LNCaP clone FGC (cell line): ENCODE measurements at regions not wholly inside any gene's neighbourhood (a gene's known extent, or its start where the extent isn't known, plus 50 kb on each side); places are given as distances from the start of the nearest gene placed in this dataset.

Source experiments
- DNase-seq: peaks from one replicate; pipeline ENCODE4 v3.0.0-alpha.2; 2011; ENCODE audit warnings: low read depth
- H3K4me3 ChIP-seq: 2 replicates; pipeline ENCODE4 v1.5.1; 2011; ENCODE audit warnings: mild to moderate bottlenecking, low read depth, low read length, control low read depth
- TF ChIP-seq, protein P1 (sequence below): IDR thresholded peaks from 2 replicates; pipeline ENCODE4 v1.5.1; 2012; ENCODE audit warnings: mild to moderate bottlenecking; ENCODE audit not compliant: control insufficient read depth, insufficient read depth; ENCODE audit errors: extremely low read depth

DNA sequence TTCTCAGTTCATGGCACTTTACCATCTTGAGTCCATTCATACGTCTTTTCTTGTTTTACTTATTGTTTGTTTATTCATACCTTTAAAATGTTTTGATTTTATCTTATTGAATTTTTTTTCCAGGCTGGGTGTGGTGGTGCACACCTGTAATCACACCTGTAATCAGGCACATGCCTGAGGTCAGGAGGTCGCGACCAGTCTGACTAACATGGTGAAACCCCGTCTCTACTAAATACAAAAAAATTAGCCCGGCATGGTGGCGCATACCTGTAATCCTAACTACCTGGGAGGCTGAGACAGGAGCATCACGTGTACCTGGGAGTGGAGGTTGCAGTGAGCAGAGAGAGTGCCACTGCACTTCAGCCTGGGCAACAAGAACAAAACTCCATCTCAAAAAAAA lies 104.1 kb upstream of the MROH9 start:
- DNase-seq, result no peak
- TF ChIP-seq, protein P1, sequence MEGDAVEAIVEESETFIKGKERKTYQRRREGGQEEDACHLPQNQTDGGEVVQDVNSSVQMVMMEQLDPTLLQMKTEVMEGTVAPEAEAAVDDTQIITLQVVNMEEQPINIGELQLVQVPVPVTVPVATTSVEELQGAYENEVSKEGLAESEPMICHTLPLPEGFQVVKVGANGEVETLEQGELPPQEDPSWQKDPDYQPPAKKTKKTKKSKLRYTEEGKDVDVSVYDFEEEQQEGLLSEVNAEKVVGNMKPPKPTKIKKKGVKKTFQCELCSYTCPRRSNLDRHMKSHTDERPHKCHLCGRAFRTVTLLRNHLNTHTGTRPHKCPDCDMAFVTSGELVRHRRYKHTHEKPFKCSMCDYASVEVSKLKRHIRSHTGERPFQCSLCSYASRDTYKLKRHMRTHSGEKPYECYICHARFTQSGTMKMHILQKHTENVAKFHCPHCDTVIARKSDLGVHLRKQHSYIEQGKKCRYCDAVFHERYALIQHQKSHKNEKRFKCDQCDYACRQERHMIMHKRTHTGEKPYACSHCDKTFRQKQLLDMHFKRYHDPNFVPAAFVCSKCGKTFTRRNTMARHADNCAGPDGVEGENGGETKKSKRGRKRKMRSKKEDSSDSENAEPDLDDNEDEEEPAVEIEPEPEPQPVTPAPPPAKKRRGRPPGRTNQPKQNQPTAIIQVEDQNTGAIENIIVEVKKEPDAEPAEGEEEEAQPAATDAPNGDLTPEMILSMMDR, result no peak
- H3K4me3 ChIP-seq, result no peak overlapping the region

DNA sequence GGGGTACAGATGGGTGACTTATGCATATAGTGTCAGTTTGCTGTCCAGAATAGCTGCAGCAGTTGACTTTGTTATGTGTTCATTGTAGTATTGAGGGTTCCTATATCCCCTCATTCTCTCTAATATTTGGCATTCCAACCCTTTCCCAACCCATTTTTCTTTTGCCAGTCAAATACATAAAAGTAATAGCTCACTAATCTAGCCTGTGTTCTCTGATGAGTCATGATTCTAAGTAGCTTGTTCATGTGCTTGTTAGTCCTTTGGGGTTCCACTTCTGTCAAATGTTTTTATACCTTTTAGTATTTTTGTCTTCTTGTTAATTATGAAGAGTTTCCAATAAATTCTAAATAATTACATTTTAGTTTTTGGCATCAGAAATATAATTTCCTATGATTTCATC lies 99.2 kb upstream of the MROH9 start:
- no peak overlapping the region for H3K4me3 ChIP-seq
- TF ChIP-seq, protein P1, result no peak
- DNase-seq, result no peak

DNA sequence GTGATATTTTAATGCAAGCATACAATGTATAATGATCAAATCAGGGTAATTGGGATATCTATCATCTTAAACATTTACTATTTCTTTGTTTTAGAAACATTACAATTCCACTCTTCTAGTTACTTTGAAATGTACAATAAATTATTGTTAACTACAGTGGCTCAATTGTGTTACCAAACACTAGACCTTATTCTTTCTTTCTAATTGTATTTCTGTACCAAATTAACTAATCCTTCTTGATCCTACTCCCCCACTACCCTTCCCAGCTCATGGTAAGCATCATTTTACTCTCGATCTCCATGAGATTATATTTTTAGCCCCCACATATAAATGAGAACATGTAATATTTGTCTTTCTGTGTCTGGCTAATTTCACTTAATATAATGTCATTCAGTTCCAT lies 95.0 kb upstream of the MROH9 start:
- no peak for DNase-seq
- TF ChIP-seq, protein P1, result no peak
- no peak overlapping the region for H3K4me3 ChIP-seq

DNA sequence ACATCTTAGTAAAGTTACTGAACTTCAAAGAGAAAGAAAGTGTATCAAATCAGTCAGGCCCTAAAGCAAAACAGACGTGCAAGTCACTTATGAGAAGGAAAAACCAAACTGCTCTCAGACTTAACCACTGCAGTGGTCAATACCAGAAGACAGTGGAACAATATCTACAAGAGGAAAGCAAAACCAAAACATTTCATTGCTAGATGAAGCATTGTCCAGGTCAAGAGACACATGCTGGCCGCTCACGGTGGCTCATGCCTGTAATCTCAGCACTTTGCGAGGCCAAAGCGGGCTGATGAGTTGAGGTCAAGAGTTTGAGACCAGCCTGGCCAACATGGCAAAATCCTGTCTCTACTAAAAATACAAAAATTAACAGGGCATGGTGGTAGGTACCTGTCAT lies 82.0 kb upstream of the MROH9 start:
- no peak for DNase-seq
- TF ChIP-seq, protein P1, result no peak

DNA sequence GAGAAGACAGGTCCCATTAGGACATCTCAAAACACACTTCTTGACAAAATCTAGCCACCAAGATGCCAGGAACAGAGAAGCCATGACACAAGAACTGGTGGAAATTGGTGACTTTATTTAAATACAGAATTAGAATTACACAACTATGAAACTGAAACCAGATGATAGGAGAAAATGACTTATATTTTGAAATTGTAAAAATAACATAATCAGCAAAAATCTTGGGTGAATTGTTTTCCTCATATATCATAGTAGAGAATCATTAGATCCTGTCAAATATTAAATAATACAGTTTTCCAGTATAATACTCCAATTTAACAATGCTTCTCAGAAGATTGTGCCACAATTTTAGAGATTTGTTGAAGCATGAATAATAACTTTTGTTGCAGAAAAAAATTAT lies 81.5 kb upstream of the MROH9 start:
- DNase-seq, result no peak
- no peak overlapping the region for H3K4me3 ChIP-seq
- TF ChIP-seq, protein P1, result no peak

More for the DNA sequence above, 82.0 kb upstream of the MROH9 start:
- H3K4me3 ChIP-seq, result no peak overlapping the region

DNA sequence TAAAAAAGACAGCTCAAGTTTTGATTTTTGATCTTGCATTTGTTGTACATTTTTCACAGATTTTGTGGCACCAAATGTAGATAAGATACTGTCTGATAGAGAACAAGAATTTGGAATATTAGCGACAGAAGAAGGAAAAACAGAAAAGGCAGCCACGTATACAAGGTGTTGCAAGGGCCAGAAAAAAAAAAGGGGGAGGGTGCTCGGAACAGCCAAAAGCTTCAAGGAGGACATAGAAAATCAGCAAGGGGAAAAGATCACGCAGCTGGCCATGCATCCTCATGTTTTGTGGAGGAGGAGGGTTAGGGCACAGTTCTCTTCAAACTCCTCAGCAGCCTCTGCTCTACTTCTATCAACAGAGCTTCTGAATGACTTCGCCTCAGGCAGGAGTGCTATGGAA lies 80.7 kb upstream of the MROH9 start:
- TF ChIP-seq, protein P1, result no peak
- H3K4me3 ChIP-seq, result no peak overlapping the region
- DNase-seq, result no peak

DNA sequence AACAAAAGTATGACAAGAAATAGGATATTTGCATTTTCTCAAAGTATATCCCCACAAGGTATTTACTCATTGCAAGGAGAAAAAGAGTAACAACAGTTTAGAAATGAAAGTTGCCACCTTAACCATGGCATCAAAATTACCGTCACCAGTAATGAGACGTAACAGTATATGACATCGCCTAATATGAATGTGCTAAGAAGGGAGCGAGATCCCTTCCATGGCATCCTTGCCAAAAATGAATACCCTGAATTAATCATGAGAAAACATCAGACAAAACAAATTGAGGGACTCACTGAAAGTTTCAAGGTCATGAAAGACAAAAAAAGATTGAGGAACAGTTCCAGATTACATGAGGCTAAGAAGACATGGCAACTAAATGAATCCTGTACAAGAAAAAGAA lies 78.9 kb upstream of the MROH9 start:
- DNase-seq, result no peak
- TF ChIP-seq, protein P1, result no peak
- no peak overlapping the region for H3K4me3 ChIP-seq
